Subcutaneous abdominal adipose tissue (tissue), 5 donors: ENCODE measurements at regions not wholly inside any gene's neighbourhood (a gene's known extent, or its start where the extent isn't known, plus 50 kb on each side); places are given as distances from the start of the nearest gene placed in this dataset.
A peak's percentile ranks its signal among the peaks of the same experiment; 100 is the strongest.

ENCODE experiments used
- H3K27ac ChIP-seq: one replicate; pipeline ENCODE4 v1.7.0; 2013; ENCODE audit warnings: low read depth, mild to moderate bottlenecking, inconsistent platforms, low read length, moderate library complexity
- H3K27me3 ChIP-seq, 5 donors: one replicate each; pipeline ENCODE4 v1.7.0; 2013; ENCODE audit warnings: low read length in 5 of 5, inconsistent platforms in 1 of 5; ENCODE audit not compliant: control insufficient read depth in 5 of 5, insufficient read depth in 4 of 5
- H3K36me3 ChIP-seq, 5 donors: one replicate each; pipeline ENCODE4 v1.7.0; 2013; ENCODE audit warnings: low read length in 5 of 5; ENCODE audit not compliant: control insufficient read depth in 5 of 5, insufficient read depth in 5 of 5
- H3K4me1 ChIP-seq, 5 donors: one replicate each; pipeline ENCODE4 v1.7.0; 2013; ENCODE audit warnings: low read length in 5 of 5, mild to moderate bottlenecking in 3 of 5, moderate library complexity in 1 of 5; ENCODE audit not compliant: control insufficient read depth in 5 of 5, insufficient read depth in 5 of 5
- H3K4me3 ChIP-seq, 5 donors: one replicate each; pipeline ENCODE4 v1.7.0; 2013; ENCODE audit warnings: low read length in 5 of 5, low read depth in 1 of 5
- H3K9ac ChIP-seq, 5 donors: one replicate each; pipeline ENCODE4 v1.7.0; 2013; ENCODE audit warnings: low read length in 5 of 5, mild to moderate bottlenecking in 4 of 5, moderate library complexity in 3 of 5
- H3K9me3 ChIP-seq, 5 donors: one replicate each; pipeline ENCODE4 v1.7.0; 2013; ENCODE audit warnings: low read length in 5 of 5; ENCODE audit not compliant: control insufficient read depth in 5 of 5
- donor health status: healthy.
- donor health status: healthy.
- donor health status: healthy.
- donor health status: healthy.
- donor health status: healthy.

- Histone ChIP-seq H3K27ac (no peak overlapping the region), H3K9ac (no peak overlapping the region), H3K4me3 (no peak overlapping the region), H3K9me3 (no peaks in the 10 kb centered on the region), H3K27me3 (no peaks in the 10 kb centered on the region), H3K4me1 (no peaks in the 10 kb centered on the region), H3K36me3 (no peaks in the 10 kb centered on the region)
These were observed 122.9 kb upstream of the TTC29 start for GRCh38 chr4:147068564-147068963.

- Histone ChIP-seq H3K27ac (no peak overlapping the region), H3K4me3 (no peak overlapping the region), H3K9ac (no peak overlapping the region), H3K27me3 (no peaks in the 10 kb centered on the region), H3K4me1 (no peaks in the 10 kb centered on the region), H3K36me3 (no peaks in the 10 kb centered on the region), H3K9me3 (no peaks in the 10 kb centered on the region)
These were observed 125.6 kb upstream of the TTC29 start for GRCh38 chr4:147071209-147071740.

GRCh38 chr4:147076179-147076578 is 130.5 kb upstream of the TTC29 start:
- H3K36me3 ChIP-seq = no peaks in the 10 kb centered on the region
- no peak overlapping the region for H3K4me3 ChIP-seq
- H3K4me1 ChIP-seq = peaks cover 0 to 19% (median 13%) of the 10 kb centered on the region in 5 donors
- no peak overlapping the region for H3K27ac ChIP-seq
- no peaks in the 10 kb centered on the region for H3K27me3 ChIP-seq
- no peak overlapping the region for H3K9ac ChIP-seq
- no peaks in the 10 kb centered on the region for H3K9me3 ChIP-seq

- no peak overlapping the region for H3K4me3 ChIP-seq
- H3K9me3 ChIP-seq = no peaks in the 10 kb centered on the region
- peaks cover 0 to 19% (median 13%) of the 10 kb centered on the region in 5 donors for H3K4me1 ChIP-seq
- H3K27me3 ChIP-seq = no peaks in the 10 kb centered on the region
- no peak overlapping the region for H3K9ac ChIP-seq
- H3K36me3 ChIP-seq = no peaks in the 10 kb centered on the region
- H3K27ac ChIP-seq = no peak overlapping the region
These were observed 131.1 kb upstream of the TTC29 start for GRCh38 chr4:147076728-147077127.

GRCh38 chr4:147078362-147078761 is 132.7 kb upstream of the TTC29 start:
- H3K4me1 ChIP-seq = peaks cover 0 to 19% (median 13%) of the 10 kb centered on the region in 5 donors
- no peak overlapping the region for H3K9ac ChIP-seq
- no peak overlapping the region for H3K4me3 ChIP-seq
- H3K27ac ChIP-seq = no peak overlapping the region
- H3K27me3 ChIP-seq = no peaks in the 10 kb centered on the region
- H3K36me3 ChIP-seq = no peaks in the 10 kb centered on the region
- no peaks in the 10 kb centered on the region for H3K9me3 ChIP-seq

GRCh38 chr4:147078875-147079658 is 133.4 kb upstream of the TTC29 start:
- H3K9me3 ChIP-seq = no peaks in the 10 kb centered on the region
- H3K36me3 ChIP-seq = no peaks in the 10 kb centered on the region
- H3K4me3 ChIP-seq = peak overlapping the region in 4 of 5 donors; percentile 27 to 56 (median 54)
- no peaks in the 10 kb centered on the region for H3K27me3 ChIP-seq
- H3K9ac ChIP-seq = peak overlapping the region in 2 of 5 donors; percentile 10 to 25
- H3K4me1 ChIP-seq = peaks cover 0 to 19% (median 13%) of the 10 kb centered on the region in 5 donors
- no peak overlapping the region for H3K27ac ChIP-seq

- H3K9ac ChIP-seq = no peak overlapping the region
- no peak overlapping the region for H3K4me3 ChIP-seq
- H3K36me3 ChIP-seq = no peaks in the 10 kb centered on the region
These were observed 139.2 kb upstream of the TTC29 start for GRCh38 chr4:147084861-147085260.

GRCh38 chr4:147085781-147086180 is 140.1 kb upstream of the TTC29 start:
- Histone ChIP-seq H3K9ac (no peak overlapping the region), H3K27me3 (no peaks in the 10 kb centered on the region), H3K4me1 (peaks cover 0 to 6% (median 0%) of the 10 kb centered on the region in 5 donors), H3K27ac (no peak overlapping the region), H3K4me3 (no peak overlapping the region), H3K9me3 (no peaks in the 10 kb centered on the region), H3K36me3 (no peaks in the 10 kb centered on the region)

More at GRCh38 chr4:147084861-147085260, 139.2 kb upstream of the TTC29 start:
- Histone ChIP-seq H3K27ac (no peak overlapping the region), H3K9me3 (no peaks in the 10 kb centered on the region), H3K4me1 (peaks cover 0 to 6% (median 6%) of the 10 kb centered on the region in 5 donors), H3K27me3 (no peaks in the 10 kb centered on the region)

- Histone ChIP-seq H3K9ac (no peak overlapping the region), H3K4me1 (peaks cover 0 to 6% (median 0%) of the 10 kb centered on the region in 5 donors), H3K27ac (no peak overlapping the region), H3K27me3 (no peaks in the 10 kb centered on the region), H3K9me3 (no peaks in the 10 kb centered on the region), H3K4me3 (peak overlapping the region in 2 of 5 donors; percentile 32 to 49), H3K36me3 (no peaks in the 10 kb centered on the region)
These were observed 142.5 kb upstream of the TTC29 start for GRCh38 chr4:147088146-147088545.

- no peak overlapping the region for H3K9ac ChIP-seq
- no peaks in the 10 kb centered on the region for H3K36me3 ChIP-seq
- peaks cover 0 to 6% (median 0%) of the 10 kb centered on the region in 5 donors for H3K4me1 ChIP-seq
- H3K27ac ChIP-seq = no peak overlapping the region
- no peaks in the 10 kb centered on the region for H3K9me3 ChIP-seq
- no peaks in the 10 kb centered on the region for H3K27me3 ChIP-seq
- no peak overlapping the region for H3K4me3 ChIP-seq
These were observed 144.8 kb upstream of the TTC29 start for GRCh38 chr4:147090486-147090885.
